GM12874 (cell line): ENCODE measurements at regions not wholly inside any gene's neighbourhood (a gene's known extent, or its start where the extent isn't known, plus 50 kb on each side); places are given as distances from the start of the nearest gene placed in this dataset.

ENCODE experiments used
- TF ChIP-seq, protein P1 (sequence below): IDR thresholded peaks from 2 replicates; pipeline ENCODE4 v1.5.1; 2011; ENCODE audit warnings: low read depth, mild to moderate bottlenecking, control low read depth, low read length, moderate library complexity; ENCODE audit not compliant: insufficient read depth

DNA sequence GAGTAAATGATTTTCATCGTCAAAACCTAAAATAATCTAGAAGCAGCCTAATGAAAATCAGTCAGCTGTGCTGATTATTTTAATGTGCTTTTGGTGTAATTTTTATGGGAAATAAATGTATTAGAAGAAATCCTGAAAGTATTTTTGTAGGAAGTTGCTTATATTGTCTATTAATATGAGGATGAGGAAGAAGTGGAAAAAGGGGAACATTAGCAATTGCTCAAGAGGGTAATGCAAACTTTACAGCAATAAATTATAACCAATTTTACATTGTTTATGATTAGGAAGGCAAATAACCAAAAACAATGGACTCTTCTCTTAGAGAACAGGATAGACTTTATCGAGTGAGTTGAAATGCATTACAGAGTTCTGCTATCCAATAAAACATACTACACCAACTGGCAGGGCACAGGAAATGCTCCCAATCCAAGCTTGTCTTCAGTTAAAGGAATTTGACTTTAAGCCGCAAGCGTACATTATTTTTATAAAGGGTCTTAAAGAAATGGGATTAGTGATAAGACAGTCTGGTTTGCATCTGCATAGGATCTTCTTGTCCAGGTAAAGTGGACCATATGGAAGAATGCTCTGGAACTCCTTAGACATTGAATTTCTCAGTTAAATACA is 374.8 kb downstream of the PDGFC start:
- TF ChIP-seq, protein P1, sequence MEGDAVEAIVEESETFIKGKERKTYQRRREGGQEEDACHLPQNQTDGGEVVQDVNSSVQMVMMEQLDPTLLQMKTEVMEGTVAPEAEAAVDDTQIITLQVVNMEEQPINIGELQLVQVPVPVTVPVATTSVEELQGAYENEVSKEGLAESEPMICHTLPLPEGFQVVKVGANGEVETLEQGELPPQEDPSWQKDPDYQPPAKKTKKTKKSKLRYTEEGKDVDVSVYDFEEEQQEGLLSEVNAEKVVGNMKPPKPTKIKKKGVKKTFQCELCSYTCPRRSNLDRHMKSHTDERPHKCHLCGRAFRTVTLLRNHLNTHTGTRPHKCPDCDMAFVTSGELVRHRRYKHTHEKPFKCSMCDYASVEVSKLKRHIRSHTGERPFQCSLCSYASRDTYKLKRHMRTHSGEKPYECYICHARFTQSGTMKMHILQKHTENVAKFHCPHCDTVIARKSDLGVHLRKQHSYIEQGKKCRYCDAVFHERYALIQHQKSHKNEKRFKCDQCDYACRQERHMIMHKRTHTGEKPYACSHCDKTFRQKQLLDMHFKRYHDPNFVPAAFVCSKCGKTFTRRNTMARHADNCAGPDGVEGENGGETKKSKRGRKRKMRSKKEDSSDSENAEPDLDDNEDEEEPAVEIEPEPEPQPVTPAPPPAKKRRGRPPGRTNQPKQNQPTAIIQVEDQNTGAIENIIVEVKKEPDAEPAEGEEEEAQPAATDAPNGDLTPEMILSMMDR: no peak

DNA sequence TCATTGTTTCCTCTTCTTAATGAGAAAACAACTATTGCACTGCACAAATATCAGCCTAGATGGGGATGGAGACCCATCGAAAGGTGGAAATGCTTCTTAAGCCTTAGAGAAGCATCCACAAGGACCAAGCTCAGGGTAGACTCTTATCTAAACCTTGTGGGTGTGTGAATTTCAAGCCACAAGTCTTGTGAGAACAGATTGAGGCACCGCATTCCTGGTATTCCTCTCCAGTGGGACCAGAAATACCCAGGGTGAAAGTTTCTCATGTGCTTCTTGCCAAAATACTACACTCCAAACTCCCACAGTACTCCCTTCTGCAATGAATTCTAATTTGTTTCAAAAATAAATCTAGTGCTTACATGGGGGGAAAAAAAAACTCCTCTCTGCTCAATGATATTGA is 375.6 kb downstream of the PDGFC start:
- TF ChIP-seq, protein P1: no peak

DNA sequence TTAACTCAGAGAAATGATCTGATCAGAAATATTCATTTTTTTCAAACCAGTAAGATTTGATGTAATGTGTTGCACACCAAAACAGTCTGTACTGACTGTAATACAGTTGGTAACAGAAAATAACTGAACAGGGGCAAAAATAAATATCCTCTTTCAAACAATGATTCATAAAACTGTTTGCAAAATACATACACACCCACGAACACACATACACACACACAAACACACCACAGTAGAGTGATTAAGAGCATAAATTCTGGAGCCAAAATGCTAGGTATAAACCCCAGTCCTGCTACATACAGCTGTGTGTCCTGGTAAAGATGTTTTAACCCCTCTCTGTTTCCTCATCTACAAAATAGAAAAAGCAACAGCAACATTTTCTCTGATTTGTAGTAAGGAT is 376.6 kb downstream of the PDGFC start:
- TF ChIP-seq, protein P1: no peak

- TF ChIP-seq, protein P1: no peak
Measured at GRCh38 chr4:156594624-156595023, 377.0 kb downstream of the PDGFC start.

- TF ChIP-seq, protein P1: no peak
Measured at GRCh38 chr4:156593464-156593863, 378.1 kb downstream of the PDGFC start.

GRCh38 chr4:156591679-156592078 is 379.9 kb downstream of the PDGFC start:
- TF ChIP-seq, protein P1: no peak

DNA sequence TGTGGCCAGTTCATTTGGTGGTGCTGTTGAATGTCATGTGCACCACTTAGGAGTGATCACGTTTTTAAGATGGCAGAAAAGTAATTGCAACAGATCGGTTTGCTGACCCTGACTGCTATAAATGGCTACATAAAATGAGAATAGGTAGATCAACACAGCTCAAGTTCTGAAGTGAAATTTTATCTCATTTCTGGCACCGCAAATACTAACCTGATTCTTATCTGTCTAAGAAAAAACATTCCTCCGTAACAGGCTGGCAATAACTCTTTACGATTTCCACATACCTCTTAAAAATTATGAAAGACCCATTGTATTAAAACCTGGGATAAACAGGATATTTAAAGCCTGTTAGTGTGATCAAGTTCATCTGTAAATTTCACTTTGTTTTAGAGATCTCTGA is 387.5 kb downstream of the PDGFC start:
- TF ChIP-seq, protein P1: no peak

DNA sequence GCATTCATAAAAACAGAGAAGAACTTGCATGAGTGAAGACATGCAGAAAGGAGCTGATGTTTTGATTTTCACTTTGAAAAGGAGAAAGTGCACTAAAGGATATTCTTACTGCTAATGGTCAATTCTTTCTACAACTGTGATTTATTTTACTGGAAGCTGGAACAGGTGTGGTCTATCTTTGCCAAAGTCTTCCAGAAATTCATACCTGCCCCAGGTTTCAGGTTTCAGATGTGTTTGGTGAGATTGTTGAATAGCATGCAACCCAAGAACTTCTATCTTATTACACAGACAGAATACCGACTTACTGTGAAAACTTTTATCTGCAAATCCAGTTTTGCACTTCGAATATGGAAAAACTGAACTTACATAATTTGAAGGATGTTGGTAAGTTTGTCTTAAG is 388.3 kb downstream of the PDGFC start:
- TF ChIP-seq, protein P1: no peak
